H1 (cell line): ENCODE measurements at regions not wholly inside any gene's neighbourhood (a gene's known extent, or its start where the extent isn't known, plus 50 kb on each side); places are given as distances from the start of the nearest gene placed in this dataset.

ENCODE experiments used
- CTCF ChIA-PET: fragments of 300-600 bp; sonication (Branson Sonifier 250); formaldehyde crosslinking; loops from one replicate; lab custom pipeline; 2021; ENCODE audit not compliant: partially characterized antibody; lab: Charles Lee
- POLR2A ChIA-PET: fragments of 300-600 bp; sonication (Branson Sonifier 250); formaldehyde crosslinking; loops from one replicate; lab custom pipeline; 2021; ENCODE audit warnings: inconsistent platforms; ENCODE audit not compliant: partially characterized antibody; lab: Charles Lee
- DNase-seq, 2 experiments: peaks; one replicate each; pipeline versions ENCODE4 v3.0.0 to v3.0.0-alpha.2; 2010 to 2022; ENCODE audit warnings: low spot score in 2 of 2, low read depth in 1 of 2, mixed read lengths in 1 of 2
- FAIRE-seq: peaks from 2 replicates; lab custom pipeline; 2011; peaks lifted over from hg19 to GRCh38; lab: Jason Lieb, UNC
- H2AFZ ChIP-seq: 2 replicates; pipeline ENCODE4 v1.8.1; 2012; ENCODE audit warnings: low read length, inconsistent platforms
- H2AK5ac ChIP-seq: 2 replicates; pipeline ENCODE4 v1.6.1; 2013; ENCODE audit warnings: low read depth, low read length
- H2BK120ac ChIP-seq: replicated peaks from 2 replicates; pipeline ENCODE3; 2013; ENCODE audit warnings: low read depth, low read length, inconsistent platforms
- H2BK12ac ChIP-seq: 2 replicates; pipeline ENCODE4 v1.6.1; 2013; ENCODE audit warnings: low read depth, low read length
- H2BK15ac ChIP-seq: 2 replicates; pipeline ENCODE4 v1.6.1; 2013; ENCODE audit warnings: low read length
- H2BK20ac ChIP-seq: 2 replicates; pipeline ENCODE4 v1.6.1; 2013; ENCODE audit warnings: low read length
- H2BK5ac ChIP-seq: 2 replicates; pipeline ENCODE4 v1.6.1; 2013; ENCODE audit warnings: low read depth, low read length
- H3K14ac ChIP-seq: 2 replicates; pipeline ENCODE4 v1.6.1; 2013; ENCODE audit warnings: inconsistent platforms; ENCODE audit not compliant: insufficient read length
- H3K18ac ChIP-seq: 2 replicates; pipeline ENCODE4 v1.6.1; 2013; ENCODE audit warnings: low read length; ENCODE audit errors: extremely low read depth
- H3K23ac ChIP-seq: 2 replicates; pipeline ENCODE4 v1.6.1; 2013; ENCODE audit warnings: inconsistent platforms; ENCODE audit not compliant: insufficient read length
- H3K23me2 ChIP-seq: 2 replicates; pipeline ENCODE4 v1.6.1; 2013; ENCODE audit warnings: low read depth, low read length
- H3K27ac ChIP-seq: 2 replicates; pipeline ENCODE4 v1.6.1; 2011; ENCODE audit warnings: low read depth, low read length, inconsistent platforms
- H3K27me3 ChIP-seq, 4 experiments: replicated peaks in 1 of 4; 1 replicate in 1 of 4; 2 replicates in 3 of 4; pipeline versions ENCODE4 v1.6.1 to v1.8.1; 2011 to 2013; ENCODE audit warnings: low read length in 3 of 4, mild to moderate bottlenecking in 3 of 4, inconsistent platforms in 2 of 4, mixed read lengths in 2 of 4, moderate library complexity in 1 of 4; ENCODE audit not compliant: control insufficient read depth in 3 of 4, insufficient read depth in 3 of 4; ENCODE audit errors: extremely low read depth in 1 of 4
- H3K36me3 ChIP-seq, 4 experiments: 2 replicates each; pipeline versions ENCODE4 v1.6.1 to v1.8.1; 2011 to 2013; ENCODE audit warnings: mild to moderate bottlenecking in 4 of 4, low read length in 3 of 4, moderate library complexity in 2 of 4, control low read depth in 1 of 4, inconsistent platforms in 1 of 4; ENCODE audit not compliant: insufficient read depth in 4 of 4, control insufficient read depth in 2 of 4
- H3K4ac ChIP-seq: replicated peaks from 2 replicates; pipeline ENCODE3; 2013; ENCODE audit warnings: low read length, low read depth, mixed read lengths, inconsistent platforms; ENCODE audit not compliant: insufficient read length
- H3K4me1 ChIP-seq, 4 experiments: replicated peaks in 1 of 4; 1 replicate in 1 of 4; 2 replicates in 3 of 4; pipeline versions ENCODE4 v1.6.1 to v1.8.1; 2011 to 2013; ENCODE audit warnings: low read length in 3 of 4, inconsistent platforms in 2 of 4, mixed read lengths in 1 of 4; ENCODE audit not compliant: insufficient read depth in 4 of 4, control insufficient read depth in 3 of 4
- H3K4me2 ChIP-seq, 2 experiments: 2 replicates each; pipeline versions ENCODE4 v1.6.1 to v1.8.1; 2011 to 2013; ENCODE audit warnings: low read depth in 2 of 2, low read length in 2 of 2, control low read depth in 1 of 2, inconsistent platforms in 1 of 2, mild to moderate bottlenecking in 1 of 2; ENCODE audit not compliant: insufficient read depth in 1 of 2
- H3K4me3 ChIP-seq, 4 experiments: fragments of 200-600, 300-600 bp in 1 of 4; sonication (generic), shearing (Covaris generic), sonication (Bioruptor Twin) in 1 of 4; 2 replicates each; pipeline versions ENCODE4 v1.5.1 to v1.8.1; 2011 to 2016; ENCODE audit warnings: low read length in 4 of 4, low read depth in 3 of 4, control low read depth in 2 of 4, inconsistent platforms in 2 of 4, mild to moderate bottlenecking in 2 of 4, mixed read lengths in 1 of 4, moderate library complexity in 1 of 4; ENCODE audit not compliant: insufficient read depth in 2 of 4; ENCODE audit errors: extremely low read depth in 1 of 4
- H3K56ac ChIP-seq: replicated peaks from 2 replicates; pipeline ENCODE3; 2013; ENCODE audit warnings: low read depth, mild to moderate bottlenecking, mixed read lengths, low read length, inconsistent platforms; ENCODE audit not compliant: insufficient read length
- H3K79me1 ChIP-seq: 2 replicates; pipeline ENCODE4 v1.6.1; 2013; ENCODE audit warnings: low read depth, low read length, control low read depth
- H3K79me2 ChIP-seq, 2 experiments: 2 replicates each; pipeline versions ENCODE4 v1.6.1 to v1.8.1; 2012 to 2013; ENCODE audit warnings: low read length in 2 of 2, mild to moderate bottlenecking in 2 of 2, inconsistent platforms in 1 of 2; ENCODE audit not compliant: insufficient read depth in 2 of 2, control insufficient read depth in 1 of 2
- H3K9ac ChIP-seq, 4 experiments: replicated peaks in 1 of 4; 1 replicate in 1 of 4; 2 replicates in 3 of 4; pipeline versions ENCODE4 v1.6.1 to v1.8.1; 2011 to 2013; ENCODE audit warnings: low read depth in 3 of 4, low read length in 3 of 4, control low read depth in 2 of 4, mild to moderate bottlenecking in 2 of 4, moderate library complexity in 2 of 4, inconsistent platforms in 1 of 4; ENCODE audit errors: extremely low read depth in 1 of 4
- H3K9me3 ChIP-seq, 2 experiments: 2 replicates each; pipeline versions ENCODE4 v1.6.1 to v1.8.1; 2012 to 2013; ENCODE audit warnings: mild to moderate bottlenecking in 2 of 2, moderate library complexity in 2 of 2, control low read depth in 1 of 2, inconsistent platforms in 1 of 2, low read depth in 1 of 2, low read length in 1 of 2, mixed read lengths in 1 of 2; ENCODE audit not compliant: insufficient read depth in 2 of 2
- H4K20me1 ChIP-seq, 2 experiments: replicated peaks in 1 of 2; 2 replicates each; pipeline versions ENCODE3 to v1.8.1; 2011 to 2013; ENCODE audit warnings: inconsistent platforms in 2 of 2, low read length in 2 of 2, mild to moderate bottlenecking in 1 of 2; ENCODE audit not compliant: insufficient read depth in 2 of 2, control insufficient read depth in 1 of 2
- H4K5ac ChIP-seq: 2 replicates; pipeline ENCODE4 v1.6.1; 2013; ENCODE audit warnings: low read length, low read depth, mixed read lengths, inconsistent platforms; ENCODE audit not compliant: insufficient read length
- H4K8ac ChIP-seq: 2 replicates; pipeline ENCODE4 v1.8.0; 2013; ENCODE audit warnings: mild to moderate bottlenecking, moderate library complexity, low read length, inconsistent platforms; ENCODE audit not compliant: insufficient read depth; ENCODE audit errors: extremely low read depth
- H4K91ac ChIP-seq: replicated peaks from 2 replicates; pipeline ENCODE3; 2013; ENCODE audit warnings: low read length, mixed read lengths, inconsistent platforms; ENCODE audit not compliant: insufficient read length
- ASH2L ChIP-seq: fragments of 200-600, 300-600 bp; sonication (generic); IDR thresholded peaks from one replicate; pipeline ENCODE4 v1.7.1; 2017; ENCODE audit warnings: low read length
- CEBPB ChIP-seq: IDR thresholded peaks from 2 replicates; pipeline ENCODE4 v1.6.1; 2012; ENCODE audit warnings: low read depth, low read length
- EGR1 ChIP-seq: IDR thresholded peaks from 2 replicates; pipeline ENCODE4 v1.6.1; 2011; ENCODE audit warnings: low read depth, low read length, borderline replicate concordance
- HDAC2 ChIP-seq, 2 experiments: fragments of 300-600 bp in 1 of 2; sonication (generic) in 1 of 2; IDR thresholded peaks; 2 replicates each; pipeline ENCODE4 v1.6.1; 2011 to 2012; ENCODE audit warnings: low read depth in 2 of 2, low read length in 2 of 2, mild to moderate bottlenecking in 2 of 2, moderate library complexity in 2 of 2, borderline replicate concordance in 1 of 2, inconsistent platforms in 1 of 2
- KDM5A ChIP-seq: fragments of 200-600 bp; IDR thresholded peaks from 2 replicates; pipeline ENCODE4 v1.7.1; 2012; ENCODE audit warnings: mild to moderate bottlenecking, low read length, inconsistent platforms, mixed read lengths
- MAFK ChIP-seq: IDR thresholded peaks from 2 replicates; pipeline ENCODE4 v1.6.1; 2012; ENCODE audit warnings: low read depth, mild to moderate bottlenecking, improper control_type of control experiment, low read length
- NANOG ChIP-seq: IDR thresholded peaks from 2 replicates; pipeline ENCODE4 v1.6.1; 2011; ENCODE audit warnings: low read length, low read depth, mild to moderate bottlenecking, inconsistent platforms; ENCODE audit not compliant: insufficient read depth, poor library complexity, severe bottlenecking
- RXRA ChIP-seq: IDR thresholded peaks from 2 replicates; pipeline ENCODE4 v1.6.1; 2011; ENCODE audit warnings: low read depth, mild to moderate bottlenecking, low read length, moderate library complexity; ENCODE audit not compliant: insufficient read depth
- SAP30 ChIP-seq: fragments of 300-600 bp; sonication (generic); IDR thresholded peaks from 2 replicates; pipeline ENCODE4 v1.7.1; 2012; ENCODE audit warnings: low read length, moderate library complexity, mild to moderate bottlenecking, inconsistent platforms; ENCODE audit not compliant: insufficient read depth, insufficient replicate concordance
- SIN3A ChIP-seq, 2 experiments: IDR thresholded peaks in 1 of 2; conservative IDR thresholded peaks in 1 of 2; 2 replicates each; pipeline ENCODE4 v1.6.1; 2011 to 2012; ENCODE audit warnings: low read length in 2 of 2, improper control_type of control experiment in 1 of 2, low read depth in 1 of 2, mild to moderate bottlenecking in 1 of 2
- SIX5 ChIP-seq: IDR thresholded peaks from 2 replicates; pipeline ENCODE4 v1.6.1; 2011; ENCODE audit warnings: mild to moderate bottlenecking, low read depth, low read length
- WGBS, 2 experiments: shearing (Covaris generic) in 1 of 2; methylation state at CpG; one replicate each; pipeline versions ENCODE4 v1.1.6 to v1.1.7; 2013 to 2015; ENCODE audit warnings: low lambda C conversion rate in 2 of 2, mixed read lengths in 2 of 2, inconsistent platforms in 1 of 2, low coverage in 1 of 2, missing lambda C conversion rate in 1 of 2; ENCODE audit not compliant: insufficient replicate concordance in 2 of 2, insufficient coverage in 1 of 2, insufficient read length in 1 of 2; ENCODE audit errors: extremely low coverage in 1 of 2, missing lambda C conversion rate in 1 of 2; 5-methylcytosine and 5-hydroxymethylcytosine counted together
- TF ChIP-seq, protein P1 (sequence below), 3 experiments: IDR thresholded peaks; 1 replicate in 2 of 3; 2 replicates in 1 of 3; pipeline versions ENCODE4 v1.5.1 to v1.6.1; 2011; ENCODE audit warnings: low read length in 3 of 3, mild to moderate bottlenecking in 3 of 3, inconsistent platforms in 2 of 3, low read depth in 1 of 3, moderate library complexity in 1 of 3; ENCODE audit not compliant: insufficient read depth in 1 of 3; ENCODE audit errors: control extremely low read depth in 1 of 3

- Histone ChIP-seq H2BK15ac (no peak overlapping the region), H2BK20ac (no peak overlapping the region), H3K56ac (no peak overlapping the region), H4K8ac (no peak overlapping the region), H3K79me2 (no peaks in the 10 kb centered on the region), H3K27me3 (no peaks in the 10 kb centered on the region), H3K4me1 (peaks cover 0 to 8% (median 5%) of the 10 kb centered on the region in 4 experiments; a peak in 4 of 7 replicates), H2AK5ac (no peak overlapping the region), H4K5ac (no peak overlapping the region), H2AFZ (no peak overlapping the region), H3K9ac (no peak overlapping the region), H3K18ac (no peak overlapping the region), H3K36me3 (no peaks in the 10 kb centered on the region), H2BK12ac (no peak overlapping the region), H3K79me1 (no peaks in the 10 kb centered on the region), H3K14ac (no peak overlapping the region), H3K4ac (no peak overlapping the region), H3K23ac (no peak overlapping the region), H3K9me3 (no peaks in the 10 kb centered on the region), H4K91ac (no peak overlapping the region), H3K4me3 (no peak overlapping the region), H3K27ac (no peak overlapping the region), H4K20me1 (no peaks in the 10 kb centered on the region), H3K23me2 (no peaks in the 10 kb centered on the region), H2BK120ac (no peak overlapping the region), H2BK5ac (no peak overlapping the region), H3K4me2 (no peak overlapping the region)
- whole genome bisulfite sequencing, 2 experiments, result 90% methylated on average over 2 of the region's 2 CpGs; no CpG with 5 or more reads in 1 of the 2 experiments
- POLR2A ChIA-PET, result no interaction called here
- DNase-seq (no peak), FAIRE-seq (no peak)
- CTCF ChIA-PET, result interaction anchor here (1.5 to 2.4 kb wide), 3 partner anchors 17 to 225 kb away, joined by 3 to 9 read pairs (median 5); no protein-coding TSS in a partner anchor
- no peak for TF ChIP-seq CEBPB
- TF ChIP-seq ASH2L, result no peak
- no peak for TF ChIP-seq MAFK
- no peak for TF ChIP-seq SIX5
- TF ChIP-seq, protein P1, sequence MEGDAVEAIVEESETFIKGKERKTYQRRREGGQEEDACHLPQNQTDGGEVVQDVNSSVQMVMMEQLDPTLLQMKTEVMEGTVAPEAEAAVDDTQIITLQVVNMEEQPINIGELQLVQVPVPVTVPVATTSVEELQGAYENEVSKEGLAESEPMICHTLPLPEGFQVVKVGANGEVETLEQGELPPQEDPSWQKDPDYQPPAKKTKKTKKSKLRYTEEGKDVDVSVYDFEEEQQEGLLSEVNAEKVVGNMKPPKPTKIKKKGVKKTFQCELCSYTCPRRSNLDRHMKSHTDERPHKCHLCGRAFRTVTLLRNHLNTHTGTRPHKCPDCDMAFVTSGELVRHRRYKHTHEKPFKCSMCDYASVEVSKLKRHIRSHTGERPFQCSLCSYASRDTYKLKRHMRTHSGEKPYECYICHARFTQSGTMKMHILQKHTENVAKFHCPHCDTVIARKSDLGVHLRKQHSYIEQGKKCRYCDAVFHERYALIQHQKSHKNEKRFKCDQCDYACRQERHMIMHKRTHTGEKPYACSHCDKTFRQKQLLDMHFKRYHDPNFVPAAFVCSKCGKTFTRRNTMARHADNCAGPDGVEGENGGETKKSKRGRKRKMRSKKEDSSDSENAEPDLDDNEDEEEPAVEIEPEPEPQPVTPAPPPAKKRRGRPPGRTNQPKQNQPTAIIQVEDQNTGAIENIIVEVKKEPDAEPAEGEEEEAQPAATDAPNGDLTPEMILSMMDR (IDR thresholded peaks at IDR 0.05; ENCODE audit: control extremely low read depth in 1 of 3, insufficient read depth in 1 of 3, low read depth in 1 of 3, low read length in 3 of 3), result no peak
- TF ChIP-seq SAP30, result no peak
- TF ChIP-seq SIN3A (conservative IDR thresholded peaks at IDR 0.05 in 1 of 2, IDR thresholded peaks at IDR 0.05 in 1 of 2; ENCODE audit: low read depth in 1 of 2, low read length in 2 of 2), result no peak
- no peak for TF ChIP-seq NANOG
- TF ChIP-seq EGR1, result no peak
- no peak for TF ChIP-seq HDAC2 (IDR thresholded peaks at IDR 0.05; ENCODE audit: borderline replicate concordance in 1 of 2, low read depth in 2 of 2, low read length in 2 of 2)
- no peak for TF ChIP-seq RXRA
- no peak for TF ChIP-seq KDM5A
Observed at GRCh38 chr11:15874704-15875103, 481.6 kb downstream of the SOX6 start.
